GM19023 (cell line): ENCODE measurements at regions not wholly inside any gene's neighbourhood (a gene's known extent, or its start where the extent isn't known, plus 50 kb on each side); places are given as distances from the start of the nearest gene placed in this dataset.

Source experiments
- ATAC-seq: cut with Tn5 transposase; IDR thresholded peaks from one replicate; pipeline ENCODE4 v1.9.1; 2021; ENCODE audit warnings: mild to moderate bottlenecking, moderate library complexity; ENCODE audit not compliant: unreplicated experiment

DNA sequence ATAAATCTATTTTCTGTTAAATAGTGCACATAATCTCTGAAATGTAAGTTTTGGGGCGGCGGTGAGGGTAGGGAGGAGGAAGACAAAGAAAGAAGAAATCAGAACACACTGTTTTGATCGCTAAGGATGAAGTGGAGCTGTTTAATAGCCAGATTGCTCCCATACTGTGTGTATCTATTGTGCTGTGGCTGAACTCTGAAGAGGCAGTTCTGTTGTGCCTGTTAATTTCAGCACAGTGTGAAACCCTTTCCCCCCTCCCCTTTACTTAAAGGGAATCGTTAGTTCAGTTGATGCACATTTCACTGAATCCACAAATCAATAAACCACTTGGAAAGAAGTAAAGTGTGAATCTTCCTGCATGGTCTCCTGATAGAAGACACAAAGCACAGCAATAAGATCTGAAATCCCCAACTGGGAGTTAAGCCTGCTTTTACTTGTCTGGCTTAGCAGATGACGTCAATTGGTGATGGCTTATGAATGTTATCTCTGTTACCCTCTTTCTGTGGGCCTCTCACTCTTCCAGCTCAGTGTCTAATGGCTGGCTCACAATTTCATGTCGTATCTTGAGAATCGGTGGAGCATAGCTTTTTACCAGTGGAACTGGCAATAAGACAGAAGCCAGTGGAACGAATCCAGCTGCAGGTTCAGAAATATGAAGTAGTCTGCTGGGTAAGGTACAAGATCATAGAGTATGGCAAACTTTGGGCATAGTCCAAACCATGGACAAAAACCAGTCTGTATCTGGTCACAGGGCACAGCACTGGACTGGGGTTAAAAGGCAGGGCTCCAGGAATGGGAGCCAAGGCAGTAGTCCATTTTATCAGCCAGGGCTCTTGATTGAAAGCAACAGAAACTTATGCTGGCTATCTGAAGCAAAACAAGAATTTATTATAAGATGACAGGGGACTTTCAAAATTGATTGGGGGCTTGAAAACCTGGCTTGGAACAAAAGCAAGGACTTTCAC lies 413.5 kb upstream of the SEL1L start:
- ATAC-seq = no peak

GRCh38 chr14:81952917-81953316 lies 419.3 kb upstream of the SEL1L start:
- ATAC-seq = no peak

- ATAC-seq = no peak
Observed at GRCh38 chr14:81953419-81953818, 419.8 kb upstream of the SEL1L start.

- no peak for ATAC-seq
Observed at GRCh38 chr14:81955123-81955522, 421.5 kb upstream of the SEL1L start.

- ATAC-seq = no peak
Observed at GRCh38 chr14:81960781-81961180, 427.1 kb upstream of the SEL1L start.

DNA sequence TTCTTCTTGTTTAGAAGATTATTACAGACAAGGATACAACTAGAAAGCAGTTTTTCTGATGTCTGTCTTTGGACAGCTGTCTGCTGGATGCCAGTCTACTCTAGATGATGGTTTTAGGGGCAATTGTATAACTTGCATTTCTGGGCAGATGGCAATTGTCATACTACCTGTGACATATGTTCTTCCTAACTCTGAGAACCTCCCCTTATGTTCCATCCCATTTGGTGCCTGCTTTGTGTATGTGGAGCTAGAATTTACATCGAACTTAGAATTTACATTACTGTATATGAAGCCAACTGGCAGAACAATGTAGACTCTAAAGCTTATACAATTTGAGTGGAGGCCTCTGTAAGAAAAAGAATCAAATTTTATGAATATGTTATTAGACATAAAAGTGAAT lies 430.2 kb upstream of the SEL1L start:
- ATAC-seq = no peak

GRCh38 chr14:81970307-81970706 lies 436.7 kb upstream of the SEL1L start:
- ATAC-seq = no peak

- no peak for ATAC-seq
Observed at GRCh38 chr14:81971911-81972310, 438.3 kb upstream of the SEL1L start.

DNA sequence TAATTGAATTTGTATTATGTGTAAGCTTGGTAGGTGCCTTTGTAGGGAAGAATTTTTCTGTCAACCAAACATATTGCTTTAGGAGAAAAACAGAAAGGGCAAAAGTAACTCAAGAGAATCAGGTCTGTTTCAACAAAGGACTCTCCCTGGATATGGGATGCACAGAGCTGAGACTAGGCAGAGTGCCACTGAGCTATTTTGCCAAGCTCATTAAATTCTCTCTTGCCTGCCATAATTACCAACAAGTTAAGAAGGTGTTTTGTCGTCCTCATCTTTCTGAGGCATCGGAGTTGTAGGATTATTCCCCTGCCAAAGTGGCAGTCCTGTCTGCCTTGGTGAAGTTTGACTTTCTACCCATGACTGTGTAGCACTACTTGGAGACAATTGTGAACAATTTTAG lies 438.9 kb upstream of the SEL1L start:
- no peak for ATAC-seq

- no peak for ATAC-seq
Observed at GRCh38 chr14:81974543-81974942, 440.9 kb upstream of the SEL1L start.

DNA sequence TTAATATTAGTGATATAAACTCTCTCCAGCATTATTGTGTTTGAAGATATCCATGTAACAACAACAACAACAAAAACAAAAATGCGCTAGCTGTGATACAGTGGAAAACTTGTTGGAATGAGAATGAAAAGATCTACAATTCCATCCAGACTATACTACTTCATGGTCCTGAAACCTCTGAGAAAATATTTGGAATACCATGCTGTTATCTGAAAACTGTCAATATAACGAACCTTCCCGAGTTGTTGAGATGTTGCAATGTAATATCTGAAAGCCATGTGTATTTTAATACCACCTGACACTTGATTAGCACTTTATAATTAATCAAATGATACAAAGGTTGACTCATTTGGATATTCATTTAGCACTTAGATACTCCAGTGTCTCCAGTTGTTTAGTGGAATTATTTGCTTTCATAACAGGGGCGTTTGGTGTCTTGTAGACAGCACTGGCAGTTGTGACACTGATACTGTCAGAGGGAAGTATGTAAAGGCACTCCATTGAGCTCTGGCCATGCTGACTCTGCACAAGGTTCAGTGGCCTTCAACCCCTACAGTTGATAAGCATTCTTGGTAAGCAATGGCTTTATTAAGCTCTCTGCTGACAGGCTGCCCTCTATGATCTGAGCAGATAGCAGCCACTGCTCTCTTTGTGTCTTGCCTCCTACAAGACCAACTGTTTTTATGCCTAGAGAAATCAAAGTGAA lies 447.1 kb upstream of the SEL1L start:
- no peak for ATAC-seq

GRCh38 chr14:81981307-81981675 lies 447.6 kb upstream of the SEL1L start:
- ATAC-seq = no peak

DNA sequence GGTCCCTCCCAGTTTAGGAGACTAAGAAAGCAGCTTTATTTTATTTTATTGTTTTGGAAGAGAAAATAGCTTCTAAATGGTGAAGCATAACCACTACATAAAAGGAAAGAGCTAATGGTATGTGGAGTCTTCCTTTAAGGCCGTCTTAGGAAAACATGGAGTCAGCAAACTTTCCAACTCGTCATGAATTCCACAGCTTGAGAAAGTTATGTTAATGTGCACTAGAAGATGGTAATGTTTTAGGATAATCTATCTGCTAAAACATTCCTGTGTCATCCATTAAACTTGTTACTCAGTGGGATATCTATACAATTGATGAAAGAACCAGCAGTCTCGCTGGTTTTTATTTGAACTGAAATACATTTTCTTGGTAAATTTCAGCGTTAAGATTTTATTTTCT lies 448.4 kb upstream of the SEL1L start:
- no peak for ATAC-seq

GRCh38 chr14:81986005-81986404 lies 452.4 kb upstream of the SEL1L start:
- no peak for ATAC-seq

DNA sequence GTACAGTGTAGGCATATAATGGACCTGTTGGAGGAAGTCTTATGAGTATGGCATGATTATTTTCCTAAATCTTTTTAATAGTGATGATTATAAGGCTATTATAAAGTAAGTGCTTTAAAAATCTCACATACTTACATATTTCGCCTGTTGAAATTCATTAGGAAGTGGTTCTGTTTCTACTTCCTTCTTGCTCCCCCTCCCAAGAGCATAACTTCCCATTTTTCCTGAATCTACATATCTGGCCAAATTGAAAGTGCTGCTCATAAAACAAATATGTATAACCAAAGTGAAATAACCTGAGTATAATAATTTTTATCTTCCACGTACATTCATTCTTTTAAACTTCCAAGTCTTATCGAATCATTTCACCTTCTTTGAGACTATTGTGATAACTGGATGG lies 455.6 kb upstream of the SEL1L start:
- no peak for ATAC-seq

- ATAC-seq = no peak
Observed at GRCh38 chr14:81990312-81990761, 456.7 kb upstream of the SEL1L start.

DNA sequence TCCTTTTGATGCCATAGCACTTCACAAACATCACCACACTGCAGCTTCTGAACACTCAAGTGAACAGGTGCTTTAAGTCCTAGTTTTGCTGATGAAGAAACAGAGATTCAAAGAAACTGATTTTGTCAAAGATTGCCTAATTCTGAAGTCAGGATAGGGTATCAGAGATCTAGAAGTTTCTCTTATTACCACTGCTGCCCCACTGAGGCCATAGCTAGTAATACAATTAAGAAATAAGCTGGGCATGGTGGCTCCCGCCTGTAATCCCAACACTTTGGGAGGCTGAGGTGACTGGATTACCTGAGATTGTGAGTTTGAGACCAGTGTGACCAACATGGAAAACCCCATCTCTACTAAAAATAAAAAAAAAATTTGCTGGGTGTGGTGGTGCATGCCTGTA lies 458.3 kb upstream of the SEL1L start:
- no peak for ATAC-seq

GRCh38 chr14:81993432-81993831 lies 459.8 kb upstream of the SEL1L start:
- no peak for ATAC-seq

- no peak for ATAC-seq
Observed at GRCh38 chr14:82003426-82003825, 469.8 kb upstream of the SEL1L start.

DNA sequence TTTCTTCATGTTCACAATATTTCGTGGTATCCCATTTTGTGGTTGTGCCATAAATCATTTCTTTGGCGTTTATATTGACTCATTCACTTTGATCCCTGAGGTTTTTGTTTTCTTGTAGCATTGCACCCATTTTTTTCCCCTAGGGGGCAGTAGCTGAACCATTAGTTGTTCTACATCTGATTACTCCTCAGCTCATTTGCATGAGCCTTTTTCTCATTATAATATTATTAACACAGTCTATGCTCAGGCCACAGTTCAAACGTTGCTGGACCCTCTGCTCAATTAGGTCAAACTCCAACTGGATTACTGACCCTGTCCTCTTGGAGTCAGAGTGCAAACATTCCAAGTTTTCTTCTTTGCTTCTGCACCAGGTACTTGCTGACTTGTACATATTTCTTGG lies 475.4 kb upstream of the SEL1L start:
- ATAC-seq = no peak

DNA sequence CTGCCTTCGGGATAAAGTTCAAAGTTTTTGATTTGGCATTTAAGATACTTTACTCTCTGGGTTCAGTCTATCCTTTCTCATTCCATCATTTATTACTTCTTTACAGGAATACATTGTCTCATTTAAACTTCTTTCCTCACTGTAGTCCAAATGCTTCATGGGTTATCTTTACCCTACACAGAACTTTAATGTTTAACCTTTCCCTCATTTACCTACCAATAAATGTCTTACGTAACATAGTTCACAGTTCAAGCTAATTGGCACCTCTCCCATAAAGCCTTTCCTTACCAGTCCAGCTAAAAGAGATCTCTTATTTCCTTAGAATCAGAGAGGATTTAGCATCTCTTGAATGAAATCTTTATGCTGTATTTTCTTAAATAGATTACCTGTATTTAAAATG lies 476.3 kb upstream of the SEL1L start:
- ATAC-seq = no peak

DNA sequence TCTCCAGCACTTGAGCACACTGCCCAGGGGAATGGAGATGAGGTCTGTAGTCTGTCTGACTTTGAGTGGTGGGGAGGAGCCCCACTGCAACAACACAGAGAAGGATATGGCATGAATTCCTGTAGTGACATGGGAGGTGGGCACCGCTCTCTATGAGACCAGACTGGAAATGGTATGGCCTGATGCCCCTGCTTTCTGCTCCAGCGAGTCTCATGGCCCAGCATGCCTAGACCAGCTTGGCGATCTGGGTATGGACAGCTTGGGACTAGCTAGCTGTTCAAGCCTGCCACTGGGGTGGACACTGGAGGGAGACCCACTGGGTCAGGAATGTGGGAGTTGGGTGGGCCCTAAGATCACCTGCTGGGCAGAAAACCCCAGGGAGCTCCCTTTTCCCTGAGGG lies 477.8 kb upstream of the SEL1L start:
- ATAC-seq = no peak
